ENCODE measurements at regions not wholly inside any gene's neighbourhood (a gene's known extent, or its start where the extent isn't known, plus 50 kb on each side); places are given as distances from the start of the nearest gene placed in this dataset.
"Not testable (repeated sequence)": the region's sequence is repeated elsewhere in the genome, so short reads cannot be mapped to it uniquely, and the experiment has no call there.

- 82 to 89% methylated on average over 6 of the region's 6 CpGs for WGBS, 2 donors
- Histone ChIP-seq H3K4me3 (no peak overlapping the region), H3K27me3 (no peaks in the 10 kb centered on the region), H3K4me1 (peaks cover 24% of the 10 kb centered on the region), H3K36me3 (replicated peaks in 1 of 2; ENCODE audit: insufficient read depth in 1 of 2, low read depth in 2 of 2) (no peaks in the 10 kb centered on the region), H3K9me3 (no peaks in the 10 kb centered on the region), H3K27ac (no peak overlapping the region)
- ATAC-seq (no peak), DNase-seq (no peak)
- intact Hi-C loops (cut with DNase I), result no loop called here
- TF ChIP-seq POLR2A (IDR thresholded peaks at IDR 0.05) (no peak), CTCF (IDR thresholded peaks at IDR 0.05) (no peak)
Observed at GRCh38 chr11:71156301-71156700, 96.1 kb downstream of the SHANK2 start.

- WGBS, 2 donors, result 94% methylated on average over 8 of the region's 8 CpGs
- H3K4me1 ChIP-seq, result peaks cover 24% of the 10 kb centered on the region
- TF ChIP-seq POLR2A (IDR thresholded peaks at IDR 0.05), result no peak
- no peak for TF ChIP-seq CTCF (IDR thresholded peaks at IDR 0.05)
- H3K4me3 ChIP-seq, result no peak overlapping the region
- ATAC-seq, result no peak
- H3K36me3 ChIP-seq (replicated peaks in 1 of 2; ENCODE audit: insufficient read depth in 1 of 2, low read depth in 2 of 2), result no peaks in the 10 kb centered on the region
- no peaks in the 10 kb centered on the region for H3K9me3 ChIP-seq
- no peaks in the 10 kb centered on the region for H3K27me3 ChIP-seq
- DNase-seq, result no peak
- intact Hi-C loops (cut with DNase I), result no loop called here
- H3K27ac ChIP-seq, result no peak overlapping the region
Observed at GRCh38 chr11:71155846-71156245, 96.5 kb downstream of the SHANK2 start.

- Histone ChIP-seq H3K4me3 (no peak overlapping the region), H3K27me3 (no peaks in the 10 kb centered on the region), H3K27ac (peak overlapping the region in 3 of 4 donors; percentile 60 to 83 (median 72)), H3K36me3 (replicated peaks in 1 of 2; ENCODE audit: insufficient read depth in 1 of 2, low read depth in 2 of 2) (no peaks in the 10 kb centered on the region), H3K4me1 (peaks cover 24% of the 10 kb centered on the region), H3K9me3 (no peaks in the 10 kb centered on the region)
- TF ChIP-seq POLR2A (IDR thresholded peaks at IDR 0.05) (no peak), CTCF (IDR thresholded peaks at IDR 0.05) (no peak)
- WGBS, 2 donors, result 67 to 77% methylated on average over 5 to 6 of the region's 11 CpGs
- intact Hi-C loops (cut with DNase I), result no loop called here
- DNase-seq (no peak), ATAC-seq (no peak)
Observed at GRCh38 chr11:71154261-71154805, 98.0 kb downstream of the SHANK2 start.

GRCh38 chr11:71153005-71153390 lies 99.4 kb downstream of the SHANK2 start:
- Histone ChIP-seq H3K4me3 (no peak overlapping the region), H3K27ac (peak overlapping the region; percentile 60 to 83 (median 73)), H3K9me3 (no peaks in the 10 kb centered on the region), H3K27me3 (no peaks in the 10 kb centered on the region), H3K36me3 (replicated peaks in 1 of 2; ENCODE audit: insufficient read depth in 1 of 2, low read depth in 2 of 2) (no peaks in the 10 kb centered on the region), H3K4me1 (peaks cover 24% of the 10 kb centered on the region)
- WGBS, 2 donors, result 0 to 4% methylated on average over 9 to 15 of the region's 15 CpGs
- ATAC-seq (peak; percentile 74), DNase-seq (peak; percentile 34 to 60 (median 44))
- intact Hi-C loops (cut with DNase I), result no loop called here
- TF ChIP-seq POLR2A (IDR thresholded peaks at IDR 0.05) (no peak), CTCF (IDR thresholded peaks at IDR 0.05) (no peak)

- H3K9me3 ChIP-seq; intact Hi-C loops (cut with DNase I); H3K27me3 ChIP-seq; H3K4me3 ChIP-seq; H3K36me3 ChIP-seq (replicated peaks in 1 of 2; ENCODE audit: insufficient read depth in 1 of 2, low read depth in 2 of 2): not testable (repeated sequence)
- Histone ChIP-seq H3K27ac (peak overlapping the region; percentile 60 to 83 (median 73)), H3K4me1 (peaks cover 24% of the 10 kb centered on the region)
- 47% methylated on average over 14 to 15 of the region's 15 CpGs for WGBS, 2 donors
- DNase-seq (peak; percentile 22 to 50 (median 42)), ATAC-seq (peak; percentile 66)
Observed at GRCh38 chr11:71152312-71153004, 99.9 kb downstream of the SHANK2 start.
